ENCODE measurements at regions not wholly inside any gene's neighbourhood (a gene's known extent, or its start where the extent isn't known, plus 50 kb on each side); places are given as distances from the start of the nearest gene placed in this dataset.

GRCh38 chr7:47702080-47702479 is 120.2 kb upstream of the TNS3 start:
- TF ChIP-seq CTCF (IDR thresholded peaks at IDR 0.05) (no peak), POLR2A (IDR thresholded peaks at IDR 0.05) (no peak)
